ENCODE measurements at regions not wholly inside any gene's neighbourhood (a gene's known extent, or its start where the extent isn't known, plus 50 kb on each side); places are given as distances from the start of the nearest gene placed in this dataset.

GRCh38 chr1:104987210-104987609, 1237.5 kb downstream of the AMY1C start:
- Histone ChIP-seq H3K27ac (no peak overlapping the region), H3K4me3 (no peak overlapping the region)
- DNase-seq (ENCODE audit: low spot score): no peak
- no peak for TF ChIP-seq CTCF (IDR thresholded peaks at IDR 0.05)

DNA sequence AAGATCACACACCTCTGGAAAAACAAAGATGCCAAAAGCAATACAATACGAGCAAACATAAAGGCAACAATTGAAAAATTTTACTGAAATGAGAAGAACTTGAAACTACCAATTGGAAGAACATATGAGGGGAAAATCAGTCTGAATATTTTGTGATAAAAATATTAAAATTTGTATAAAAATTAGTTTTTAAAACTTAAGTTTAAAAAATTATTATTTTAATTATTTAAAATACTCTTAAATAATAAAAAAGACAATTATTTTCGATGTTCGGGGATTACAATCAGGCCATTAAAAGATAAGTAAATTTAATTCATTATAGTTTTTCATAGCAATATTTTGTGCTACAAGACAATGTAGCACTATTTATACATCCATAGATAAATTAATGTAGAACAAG, 1239.3 kb downstream of the AMY1C start:
- no peak for TF ChIP-seq CTCF (IDR thresholded peaks at IDR 0.05)
- no peak for DNase-seq (ENCODE audit: low spot score)

DNA sequence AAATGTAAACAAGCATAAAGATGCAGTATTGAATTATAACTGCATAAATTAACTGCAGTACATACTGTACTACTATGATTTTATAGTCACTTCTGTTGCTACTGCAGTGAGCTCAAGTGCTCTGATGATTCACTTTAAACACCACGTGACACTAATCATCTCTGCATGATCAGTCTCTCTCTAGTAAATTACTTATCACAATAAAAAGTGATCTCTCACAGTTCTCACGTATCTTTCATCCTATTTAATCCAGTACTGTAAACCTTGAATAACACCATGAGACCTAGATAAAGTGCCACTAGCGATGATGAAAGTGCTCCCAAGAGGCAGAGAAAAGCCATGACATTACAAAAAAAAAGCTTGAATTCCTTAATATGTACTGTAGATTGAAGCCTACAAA, 1242.0 kb downstream of the AMY1C start:
- DNase-seq (ENCODE audit: low spot score): no peak
- TF ChIP-seq CTCF (IDR thresholded peaks at IDR 0.05): no peak
- Histone ChIP-seq H3K27ac (no peak overlapping the region), H3K4me3 (no peak overlapping the region)

More for the DNA sequence above, 1239.3 kb downstream of the AMY1C start:
- no peak overlapping the region for H3K4me3 ChIP-seq
- H3K27ac ChIP-seq: no peak overlapping the region

GRCh38 chr1:105000793-105001192, 1251.1 kb downstream of the AMY1C start:
- no peak for TF ChIP-seq CTCF (IDR thresholded peaks at IDR 0.05)
- no peak for DNase-seq (ENCODE audit: low spot score)
- no peak overlapping the region for H3K27ac ChIP-seq
- no peak overlapping the region for H3K4me3 ChIP-seq

DNA sequence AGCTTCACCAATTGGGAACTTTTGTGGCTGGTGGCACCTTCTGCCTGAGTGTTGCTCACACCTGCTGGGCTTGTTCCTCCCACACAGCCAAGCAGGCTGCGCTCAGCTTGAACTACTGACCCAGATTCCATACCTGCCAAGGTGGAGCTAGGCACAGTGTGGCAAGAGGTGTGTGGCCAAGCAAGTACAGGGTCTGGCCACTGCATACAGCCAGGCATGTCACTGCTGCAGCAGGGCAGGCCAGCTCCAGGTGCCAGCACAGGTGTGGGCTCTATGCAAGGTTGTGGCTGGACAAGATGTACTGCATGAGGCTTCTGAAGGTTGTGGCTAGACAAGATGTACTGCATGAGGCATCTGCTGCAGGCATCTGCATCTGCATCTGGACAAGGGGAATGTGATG, 1254.8 kb downstream of the AMY1C start:
- no peak overlapping the region for H3K4me3 ChIP-seq
- no peak overlapping the region for H3K27ac ChIP-seq
- TF ChIP-seq CTCF (IDR thresholded peaks at IDR 0.05): no peak
- DNase-seq (ENCODE audit: low spot score): no peak

GRCh38 chr1:105005594-105006195, 1256.0 kb downstream of the AMY1C start:
- TF ChIP-seq CTCF (IDR thresholded peaks at IDR 0.05): no peak
- H3K27ac ChIP-seq: no peak overlapping the region
- H3K4me3 ChIP-seq: no peak overlapping the region
- no peak for DNase-seq (ENCODE audit: low spot score)

GRCh38 chr1:105017587-105017986, 1267.9 kb downstream of the AMY1C start:
- TF ChIP-seq CTCF (IDR thresholded peaks at IDR 0.05): no peak
- no peak for DNase-seq (ENCODE audit: low spot score)
- no peak overlapping the region for H3K4me3 ChIP-seq
- no peak overlapping the region for H3K27ac ChIP-seq

All from coronary artery (tissue), 2 donors.